ENCODE measurements at regions not wholly inside any gene's neighbourhood (a gene's known extent, or its start where the extent isn't known, plus 50 kb on each side); places are given as distances from the start of the nearest gene placed in this dataset.

- no peak for TF ChIP-seq CTCF (conservative IDR thresholded peaks at IDR 0.05; ENCODE audit: low read length)
- no peak for TF ChIP-seq EZH2phosphoT487 (IDR thresholded peaks at IDR 0.05; ENCODE audit: borderline replicate concordance, low read depth, low read length)
Measured at GRCh38 chr13:111421216-111421615, 100.8 kb downstream of the TEX29 start.
